Activated B cell treated with CpG ODN at 0.5 μM for 24 hours (primary cell): ENCODE measurements at regions not wholly inside any gene's neighbourhood (a gene's known extent, or its start where the extent isn't known, plus 50 kb on each side); places are given as distances from the start of the nearest gene placed in this dataset.

ENCODE experiments used
- ATAC-seq: fragments of 200-7000 bp; cut with Tn5 transposase; one replicate; pipeline ENCODE4 v1.10.0; 2021; ENCODE audit warnings: low read depth, mild to moderate bottlenecking, moderate library complexity
- CTCF ChIA-PET: fragments of 350-600 bp; sonication (Branson Sonifier 250); formaldehyde crosslinking; loops from one replicate; lab custom pipeline; 2021; ENCODE audit warnings: antibody characterized with exemption; lab: Charles Lee
- POLR2A ChIA-PET: fragments of 350-600 bp; sonication (Branson Sonifier 250); formaldehyde crosslinking; loops from one replicate; lab custom pipeline; 2021; ENCODE audit warnings: antibody characterized with exemption; lab: Charles Lee
- DNase-seq: peaks from one replicate; pipeline ENCODE4 v3.0.0; 2022
- H3K27ac Mint-ChIP-seq: one replicate; pipeline ENCODE4 v1.8.0; 2020; ENCODE audit warnings: mixed read lengths
- H3K27me3 Mint-ChIP-seq: one replicate; pipeline ENCODE4 v1.8.0; 2021; ENCODE audit warnings: mixed read lengths
- H3K36me3 Mint-ChIP-seq: one replicate; pipeline ENCODE4 v1.8.0; 2021; ENCODE audit warnings: low read depth, mixed read lengths
- H3K4me1 Mint-ChIP-seq: one replicate; pipeline ENCODE4 v1.8.0; 2021; ENCODE audit warnings: mixed read lengths
- H3K4me3 Mint-ChIP-seq: one replicate; pipeline ENCODE4 v1.8.0; 2020; ENCODE audit warnings: mild to moderate bottlenecking, mixed read lengths
- H3K9me3 Mint-ChIP-seq: one replicate; pipeline ENCODE4 v1.8.0; 2020; ENCODE audit warnings: mixed read lengths
- CTCF ChIP-seq: fragments of 200-600 bp; IDR thresholded peaks from one replicate; pipeline ENCODE4 v1.8.0; 2022; ENCODE audit warnings: antibody characterized with exemption, mild to moderate bottlenecking
- intact Hi-C: fragments of 100-400 bp; cut with micrococcal nuclease; formaldehyde crosslinking; loops from one replicate; pipeline ENCODE4 v1.15.1; 2024

- ATAC-seq = no peak
- H3K4me3 Mint-ChIP-seq = no peak overlapping the region
- CTCF ChIA-PET = no interaction called here
- H3K36me3 Mint-ChIP-seq = no peaks in the 10 kb centered on the region
- POLR2A ChIA-PET = no interaction called here
- intact Hi-C loops = no loop called here
- no peaks in the 10 kb centered on the region for H3K4me1 Mint-ChIP-seq
- H3K27me3 Mint-ChIP-seq = no peaks in the 10 kb centered on the region
- no peak for TF ChIP-seq CTCF
- no peak overlapping the region for H3K27ac Mint-ChIP-seq
- DNase-seq = no peak
- peaks cover 4% of the 10 kb centered on the region for H3K9me3 Mint-ChIP-seq
These were observed 1368.6 kb upstream of the C9orf72 start for GRCh38 chr9:28941856-28942255.

DNA sequence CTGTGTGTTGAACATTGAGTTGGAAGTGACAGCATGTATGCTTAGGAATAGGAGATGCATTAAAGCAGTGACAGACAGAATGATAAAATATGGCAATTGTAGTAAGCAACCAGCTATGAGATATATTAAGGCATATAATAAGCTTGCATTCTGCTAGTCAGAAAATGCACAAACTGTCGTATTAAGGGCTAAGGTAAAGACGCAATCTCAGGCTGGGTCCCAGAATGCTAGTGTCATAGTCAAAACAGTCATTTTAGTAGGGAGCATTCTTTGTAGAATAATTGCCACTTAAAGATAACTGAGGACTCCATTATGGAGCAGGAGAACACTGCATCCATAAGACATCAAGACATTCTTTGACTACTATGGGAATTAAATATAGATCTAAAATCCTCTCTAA, 1369.7 kb upstream of the C9orf72 start:
- TF ChIP-seq CTCF = no peak
- Mint-ChIP-seq H3K4me3 (no peak overlapping the region), H3K27me3 (no peaks in the 10 kb centered on the region), H3K36me3 (no peaks in the 10 kb centered on the region), H3K4me1 (no peaks in the 10 kb centered on the region), H3K9me3 (no peaks in the 10 kb centered on the region), H3K27ac (no peak overlapping the region)
- ATAC-seq (no peak), DNase-seq (no peak)
- ChIA-PET CTCF (no interaction called here), POLR2A (no interaction called here)
- intact Hi-C loops = no loop called here

GRCh38 chr9:28946648-28947047, 1373.4 kb upstream of the C9orf72 start:
- DNase-seq = no peak

DNA sequence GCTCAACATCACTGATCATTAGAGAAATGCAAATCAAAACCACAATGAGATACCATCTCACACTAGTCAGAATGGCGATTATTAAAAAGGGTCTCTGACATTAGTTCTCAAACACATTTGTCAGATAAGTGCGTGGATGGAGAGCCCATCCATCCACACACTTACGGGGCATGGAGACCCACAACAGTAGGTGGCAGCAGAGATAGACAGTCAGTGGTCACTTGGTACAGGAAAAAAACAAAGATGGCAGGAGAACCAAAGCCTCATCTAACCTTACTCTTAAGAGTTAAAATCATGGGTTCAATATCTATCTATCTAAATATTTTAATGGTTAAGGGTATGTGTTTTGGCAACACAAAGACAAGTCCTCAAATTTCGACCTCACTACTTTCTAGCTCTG, 1378.7 kb upstream of the C9orf72 start:
- no peaks in the 10 kb centered on the region for H3K27me3 Mint-ChIP-seq
- POLR2A ChIA-PET = no interaction called here
- H3K9me3 Mint-ChIP-seq = peaks cover 5% of the 10 kb centered on the region
- H3K4me1 Mint-ChIP-seq = no peaks in the 10 kb centered on the region
- ATAC-seq = no peak
- H3K27ac Mint-ChIP-seq = no peak overlapping the region
- intact Hi-C loops = no loop called here
- CTCF ChIA-PET = no interaction called here
- no peak for TF ChIP-seq CTCF
- no peak for DNase-seq
- H3K36me3 Mint-ChIP-seq = no peaks in the 10 kb centered on the region
- H3K4me3 Mint-ChIP-seq = no peak overlapping the region

More at GRCh38 chr9:28946648-28947047, 1373.4 kb upstream of the C9orf72 start:
- POLR2A ChIA-PET = no interaction called here
- ATAC-seq = no peak
- H3K27me3 Mint-ChIP-seq = no peaks in the 10 kb centered on the region
- intact Hi-C loops = no loop called here
- no peak for TF ChIP-seq CTCF
- CTCF ChIA-PET = no interaction called here
- no peak overlapping the region for H3K27ac Mint-ChIP-seq
- H3K9me3 Mint-ChIP-seq = peaks cover 5% of the 10 kb centered on the region
- no peaks in the 10 kb centered on the region for H3K36me3 Mint-ChIP-seq
- no peaks in the 10 kb centered on the region for H3K4me1 Mint-ChIP-seq
- H3K4me3 Mint-ChIP-seq = no peak overlapping the region

GRCh38 chr9:28956116-28956880, 1383.0 kb upstream of the C9orf72 start:
- H3K4me1 Mint-ChIP-seq = no peaks in the 10 kb centered on the region
- POLR2A ChIA-PET = no interaction called here
- H3K4me3 Mint-ChIP-seq = no peak overlapping the region
- ATAC-seq (no peak), DNase-seq (no peak)
- no peak for TF ChIP-seq CTCF
- H3K36me3 Mint-ChIP-seq = no peaks in the 10 kb centered on the region
- no peaks in the 10 kb centered on the region for H3K9me3 Mint-ChIP-seq
- no peaks in the 10 kb centered on the region for H3K27me3 Mint-ChIP-seq
- CTCF ChIA-PET = no interaction called here
- intact Hi-C loops = no loop called here
- H3K27ac Mint-ChIP-seq = no peak overlapping the region
